HL-60 (cell line): ENCODE measurements at regions not wholly inside any gene's neighbourhood (a gene's known extent, or its start where the extent isn't known, plus 50 kb on each side); places are given as distances from the start of the nearest gene placed in this dataset.

Source experiments
- SPI1 ChIP-seq: IDR thresholded peaks from 2 replicates; pipeline ENCODE4 v1.6.1; 2012; ENCODE audit warnings: low read depth, mild to moderate bottlenecking, borderline replicate concordance
- TF ChIP-seq, protein P1 (sequence below): IDR thresholded peaks from one replicate; pipeline ENCODE4 v1.5.1; 2011; ENCODE audit warnings: low read length, control low read depth, inconsistent platforms; ENCODE audit not compliant: insufficient read depth
- TF ChIP-seq, protein P2 (sequence below): IDR thresholded peaks from 2 replicates; pipeline ENCODE4 v1.6.1; 2012; ENCODE audit warnings: low read depth; ENCODE audit not compliant: insufficient replicate concordance

DNA sequence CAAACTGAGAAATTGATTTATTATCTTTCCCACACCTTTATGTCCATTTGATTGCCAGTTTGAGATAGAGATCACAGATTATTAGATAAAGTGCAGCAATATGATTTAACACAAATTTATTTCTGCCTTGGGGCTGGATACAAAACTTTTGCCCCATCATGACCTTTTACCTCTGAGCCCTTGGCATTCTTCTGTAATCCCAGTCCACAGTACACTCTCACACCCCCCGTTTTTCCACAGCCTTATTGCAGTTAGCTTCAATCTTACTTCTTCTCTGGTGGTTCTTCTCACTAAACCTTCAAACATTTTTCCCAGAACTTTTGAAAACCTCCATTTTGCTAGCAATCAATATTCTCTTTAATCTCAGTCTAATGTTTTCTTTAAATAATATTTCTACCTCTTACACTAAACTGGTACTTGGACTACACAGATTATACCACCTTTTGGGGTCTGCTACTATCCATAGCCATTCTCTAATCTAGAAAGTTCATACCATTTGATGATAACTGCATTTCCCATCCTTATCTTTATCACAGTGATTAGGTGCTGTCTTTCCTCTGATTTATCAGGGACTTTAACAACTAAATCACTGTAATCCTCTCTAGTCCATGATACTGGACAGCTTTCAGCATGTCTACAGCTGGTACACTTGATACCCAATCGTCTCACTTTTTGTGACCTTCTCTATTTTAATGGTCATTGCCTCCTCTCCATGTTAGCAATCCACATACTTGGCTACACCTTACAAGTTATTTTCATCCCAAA lies 186.7 kb upstream of the PDE3A start:
- TF ChIP-seq, protein P1, sequence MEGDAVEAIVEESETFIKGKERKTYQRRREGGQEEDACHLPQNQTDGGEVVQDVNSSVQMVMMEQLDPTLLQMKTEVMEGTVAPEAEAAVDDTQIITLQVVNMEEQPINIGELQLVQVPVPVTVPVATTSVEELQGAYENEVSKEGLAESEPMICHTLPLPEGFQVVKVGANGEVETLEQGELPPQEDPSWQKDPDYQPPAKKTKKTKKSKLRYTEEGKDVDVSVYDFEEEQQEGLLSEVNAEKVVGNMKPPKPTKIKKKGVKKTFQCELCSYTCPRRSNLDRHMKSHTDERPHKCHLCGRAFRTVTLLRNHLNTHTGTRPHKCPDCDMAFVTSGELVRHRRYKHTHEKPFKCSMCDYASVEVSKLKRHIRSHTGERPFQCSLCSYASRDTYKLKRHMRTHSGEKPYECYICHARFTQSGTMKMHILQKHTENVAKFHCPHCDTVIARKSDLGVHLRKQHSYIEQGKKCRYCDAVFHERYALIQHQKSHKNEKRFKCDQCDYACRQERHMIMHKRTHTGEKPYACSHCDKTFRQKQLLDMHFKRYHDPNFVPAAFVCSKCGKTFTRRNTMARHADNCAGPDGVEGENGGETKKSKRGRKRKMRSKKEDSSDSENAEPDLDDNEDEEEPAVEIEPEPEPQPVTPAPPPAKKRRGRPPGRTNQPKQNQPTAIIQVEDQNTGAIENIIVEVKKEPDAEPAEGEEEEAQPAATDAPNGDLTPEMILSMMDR = no peak
- TF ChIP-seq, protein P2, sequence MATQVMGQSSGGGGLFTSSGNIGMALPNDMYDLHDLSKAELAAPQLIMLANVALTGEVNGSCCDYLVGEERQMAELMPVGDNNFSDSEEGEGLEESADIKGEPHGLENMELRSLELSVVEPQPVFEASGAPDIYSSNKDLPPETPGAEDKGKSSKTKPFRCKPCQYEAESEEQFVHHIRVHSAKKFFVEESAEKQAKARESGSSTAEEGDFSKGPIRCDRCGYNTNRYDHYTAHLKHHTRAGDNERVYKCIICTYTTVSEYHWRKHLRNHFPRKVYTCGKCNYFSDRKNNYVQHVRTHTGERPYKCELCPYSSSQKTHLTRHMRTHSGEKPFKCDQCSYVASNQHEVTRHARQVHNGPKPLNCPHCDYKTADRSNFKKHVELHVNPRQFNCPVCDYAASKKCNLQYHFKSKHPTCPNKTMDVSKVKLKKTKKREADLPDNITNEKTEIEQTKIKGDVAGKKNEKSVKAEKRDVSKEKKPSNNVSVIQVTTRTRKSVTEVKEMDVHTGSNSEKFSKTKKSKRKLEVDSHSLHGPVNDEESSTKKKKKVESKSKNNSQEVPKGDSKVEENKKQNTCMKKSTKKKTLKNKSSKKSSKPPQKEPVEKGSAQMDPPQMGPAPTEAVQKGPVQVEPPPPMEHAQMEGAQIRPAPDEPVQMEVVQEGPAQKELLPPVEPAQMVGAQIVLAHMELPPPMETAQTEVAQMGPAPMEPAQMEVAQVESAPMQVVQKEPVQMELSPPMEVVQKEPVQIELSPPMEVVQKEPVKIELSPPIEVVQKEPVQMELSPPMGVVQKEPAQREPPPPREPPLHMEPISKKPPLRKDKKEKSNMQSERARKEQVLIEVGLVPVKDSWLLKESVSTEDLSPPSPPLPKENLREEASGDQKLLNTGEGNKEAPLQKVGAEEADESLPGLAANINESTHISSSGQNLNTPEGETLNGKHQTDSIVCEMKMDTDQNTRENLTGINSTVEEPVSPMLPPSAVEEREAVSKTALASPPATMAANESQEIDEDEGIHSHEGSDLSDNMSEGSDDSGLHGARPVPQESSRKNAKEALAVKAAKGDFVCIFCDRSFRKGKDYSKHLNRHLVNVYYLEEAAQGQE = no peak
- TF ChIP-seq SPI1 = no peak
